Stomach smooth muscle (tissue), 2 donors: ENCODE measurements at regions not wholly inside any gene's neighbourhood (a gene's known extent, or its start where the extent isn't known, plus 50 kb on each side); places are given as distances from the start of the nearest gene placed in this dataset.
"Not testable (repeated sequence)": the region's sequence is repeated elsewhere in the genome, so short reads cannot be mapped to it uniquely, and the experiment has no call there.

Source experiments
- H3K27ac ChIP-seq: one replicate; pipeline ENCODE4 v1.7.0; 2013; ENCODE audit warnings: mild to moderate bottlenecking, low read length, inconsistent platforms
- H3K27me3 ChIP-seq, 2 donors: one replicate each; pipeline ENCODE4 v1.7.0; 2013; ENCODE audit warnings: low read length in 2 of 2; ENCODE audit not compliant: insufficient read depth in 2 of 2, control insufficient read depth in 1 of 2
- H3K36me3 ChIP-seq, 2 donors: one replicate each; pipeline ENCODE4 v1.7.0; 2013; ENCODE audit warnings: low read length in 2 of 2; ENCODE audit not compliant: control insufficient read depth in 2 of 2, insufficient read depth in 2 of 2
- H3K4me1 ChIP-seq: one replicate; pipeline ENCODE4 v1.7.0; 2013; ENCODE audit warnings: low read length; ENCODE audit not compliant: control insufficient read depth, insufficient read depth
- H3K4me3 ChIP-seq, 2 donors: one replicate each; pipeline ENCODE4 v1.7.0; 2013; ENCODE audit warnings: low read length in 2 of 2
- H3K9ac ChIP-seq, 2 donors: one replicate each; pipeline ENCODE4 v1.7.0; 2013; ENCODE audit warnings: low read length in 2 of 2, mild to moderate bottlenecking in 1 of 2
- H3K9me3 ChIP-seq, 2 donors: one replicate each; pipeline ENCODE4 v1.7.0; 2013; ENCODE audit warnings: low read length in 2 of 2; ENCODE audit not compliant: control insufficient read depth in 2 of 2
- donor health status: healthy.
- donor health status: Pancreatic carcinoma.

GRCh38 chrX:140447150-140447549 lies 57.7 kb downstream of the SOX3 start:
- no peak overlapping the region for H3K4me3 ChIP-seq
- H3K36me3 ChIP-seq = no peaks in the 10 kb centered on the region
- no peak overlapping the region for H3K9ac ChIP-seq
- H3K9me3 ChIP-seq = no peaks in the 10 kb centered on the region
- no peak overlapping the region for H3K27ac ChIP-seq
- peaks cover 0 to 6% of the 10 kb centered on the region in 2 donors for H3K27me3 ChIP-seq
- H3K4me1 ChIP-seq = no peaks in the 10 kb centered on the region

DNA sequence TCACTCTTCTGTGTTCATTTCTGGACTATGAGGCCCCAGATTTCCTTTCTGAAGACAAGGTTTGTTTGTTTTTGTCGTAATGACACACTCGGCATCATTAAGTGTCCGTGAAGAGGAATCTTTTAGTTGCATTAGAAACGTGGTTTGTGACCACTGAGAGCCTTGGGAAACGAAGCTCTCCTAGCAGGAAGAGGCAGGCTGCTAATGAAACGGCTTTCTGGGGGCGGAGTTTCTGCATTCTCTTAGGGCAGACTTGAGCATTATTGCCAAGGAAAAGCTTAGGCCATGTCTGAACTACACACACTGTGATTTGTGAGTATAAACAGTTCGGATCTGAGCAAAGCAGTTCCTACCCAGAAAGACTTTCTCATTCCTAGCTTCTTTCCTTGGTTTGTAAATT lies 64.0 kb downstream of the SOX3 start:
- Histone ChIP-seq H3K27me3 (peaks cover 0 to 11% of the 10 kb centered on the region in 2 donors), H3K27ac (no peak overlapping the region), H3K4me1 (no peaks in the 10 kb centered on the region), H3K9me3 (no peaks in the 10 kb centered on the region), H3K4me3 (no peak overlapping the region), H3K9ac (no peak overlapping the region), H3K36me3 (no peaks in the 10 kb centered on the region)

- H3K27me3 ChIP-seq = peaks cover 0 to 9% of the 10 kb centered on the region in 2 donors
- no peak overlapping the region for H3K27ac ChIP-seq
- no peaks in the 10 kb centered on the region for H3K9me3 ChIP-seq
- H3K4me3 ChIP-seq = no peak overlapping the region
- no peaks in the 10 kb centered on the region for H3K36me3 ChIP-seq
- H3K4me1 ChIP-seq = no peaks in the 10 kb centered on the region
- no peak overlapping the region for H3K9ac ChIP-seq
Measured at GRCh38 chrX:140439476-140439875, 65.4 kb downstream of the SOX3 start.

DNA sequence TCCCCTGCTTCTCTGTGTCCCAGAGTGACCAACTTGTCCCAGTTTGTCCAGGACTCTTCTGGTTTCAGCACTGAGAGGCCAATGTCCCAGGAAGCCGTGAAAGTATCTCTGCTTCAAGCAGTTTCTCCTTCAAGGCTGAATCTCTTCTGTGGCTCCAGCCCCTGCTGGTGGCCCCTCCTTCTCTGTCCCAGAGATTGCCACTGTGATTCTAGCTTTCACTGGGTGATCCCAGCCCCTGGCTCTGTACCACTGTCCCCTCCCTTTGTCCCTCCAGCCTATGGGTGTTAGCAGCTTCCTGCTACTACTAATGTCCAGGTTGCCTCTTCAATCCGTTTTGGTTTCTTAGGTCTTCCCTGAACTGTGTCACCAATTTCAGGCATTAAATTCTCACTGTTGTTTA lies 70.5 kb downstream of the SOX3 start:
- H3K9me3 ChIP-seq = no peaks in the 10 kb centered on the region
- peaks cover 14% of the 10 kb centered on the region for H3K4me1 ChIP-seq
- H3K27me3 ChIP-seq = peaks cover 0 to 10% of the 10 kb centered on the region in 2 donors

GRCh38 chrX:140433582-140433981 lies 71.3 kb downstream of the SOX3 start:
- Histone ChIP-seq H3K4me1 (peaks cover 14% of the 10 kb centered on the region), H3K4me3 (no peak overlapping the region), H3K9ac (no peak overlapping the region), H3K27me3 (peaks cover 0 to 7% of the 10 kb centered on the region in 2 donors), H3K36me3 (no peaks in the 10 kb centered on the region), H3K27ac (no peak overlapping the region), H3K9me3 (no peaks in the 10 kb centered on the region)

More for the DNA sequence above, 70.5 kb downstream of the SOX3 start:
- Histone ChIP-seq H3K36me3 (no peaks in the 10 kb centered on the region), H3K9ac (no peak overlapping the region), H3K4me3 (no peak overlapping the region), H3K27ac (no peak overlapping the region)

GRCh38 chrX:140432346-140433175 lies 72.3 kb downstream of the SOX3 start:
- Histone ChIP-seq H3K9ac (no peak overlapping the region), H3K27ac (no peak overlapping the region), H3K36me3 (no peaks in the 10 kb centered on the region), H3K4me3 (no peak overlapping the region), H3K27me3 (peaks cover 0 to 5% of the 10 kb centered on the region in 2 donors), H3K9me3 (no peaks in the 10 kb centered on the region), H3K4me1 (peaks cover 14% of the 10 kb centered on the region)

DNA sequence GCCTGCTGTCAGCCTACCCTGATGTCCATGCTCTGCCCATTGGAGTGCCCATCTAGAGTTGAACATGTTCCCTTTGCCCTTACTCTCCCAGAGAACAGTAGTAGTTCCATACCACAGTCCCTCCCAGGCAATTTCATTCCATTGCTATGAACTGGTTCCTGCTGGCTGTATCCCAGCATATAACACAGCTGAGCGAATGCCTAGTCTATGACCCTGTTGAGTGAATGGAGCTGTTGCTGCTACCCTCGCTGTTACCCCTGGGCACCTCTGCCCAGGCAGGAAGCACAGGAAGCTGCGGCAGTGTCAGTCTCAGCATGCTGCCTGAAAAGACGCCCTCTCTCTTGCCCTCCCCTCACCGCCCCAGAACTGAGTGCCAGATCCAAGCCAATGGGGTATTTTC lies 73.3 kb downstream of the SOX3 start:
- Histone ChIP-seq H3K9ac (no peak overlapping the region), H3K4me1 (peaks cover 14% of the 10 kb centered on the region), H3K9me3 (no peaks in the 10 kb centered on the region), H3K27ac (no peak overlapping the region), H3K36me3 (no peaks in the 10 kb centered on the region), H3K27me3 (peaks cover 0 to 4% of the 10 kb centered on the region in 2 donors), H3K4me3 (no peak overlapping the region)

- peaks cover 0 to 1% of the 10 kb centered on the region in 2 donors for H3K27me3 ChIP-seq
- no peaks in the 10 kb centered on the region for H3K9me3 ChIP-seq
- H3K4me1 ChIP-seq = no peaks in the 10 kb centered on the region
- no peaks in the 10 kb centered on the region for H3K36me3 ChIP-seq
- H3K4me3 ChIP-seq = no peak overlapping the region
- H3K9ac ChIP-seq = no peak overlapping the region
- no peak overlapping the region for H3K27ac ChIP-seq
Measured at GRCh38 chrX:140425712-140426395, 79.0 kb downstream of the SOX3 start.

DNA sequence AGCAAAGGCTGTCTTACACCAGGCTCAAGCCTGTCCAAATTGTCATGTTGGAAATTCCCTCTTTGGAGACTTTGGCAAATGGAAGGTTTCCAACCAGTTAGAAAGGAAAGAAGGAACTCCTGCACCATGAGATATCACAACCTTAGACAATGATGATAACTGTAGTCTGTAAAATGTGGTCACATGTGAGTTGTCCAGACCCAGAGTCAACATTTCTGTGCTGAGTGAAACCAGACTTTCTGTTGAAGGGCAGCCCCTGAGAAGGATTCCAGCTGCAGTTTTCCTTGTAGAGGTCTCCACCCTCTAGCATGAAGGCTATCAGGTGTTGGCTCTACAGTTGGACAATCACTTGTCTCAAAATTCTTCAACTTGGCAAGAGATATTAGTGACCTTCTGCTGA lies 82.4 kb downstream of the SOX3 start:
- Histone ChIP-seq H3K9ac (no peak overlapping the region), H3K4me1 (no peaks in the 10 kb centered on the region), H3K27ac (no peak overlapping the region), H3K27me3 (no peaks in the 10 kb centered on the region), H3K36me3 (no peaks in the 10 kb centered on the region), H3K9me3 (no peaks in the 10 kb centered on the region), H3K4me3 (no peak overlapping the region)

- not testable (repeated sequence) for H3K4me1 ChIP-seq, H3K9ac ChIP-seq, H3K36me3 ChIP-seq, H3K27ac ChIP-seq, H3K9me3 ChIP-seq, H3K4me3 ChIP-seq, H3K27me3 ChIP-seq
Measured at GRCh38 chrX:140402131-140402530, 102.7 kb downstream of the SOX3 start.

DNA sequence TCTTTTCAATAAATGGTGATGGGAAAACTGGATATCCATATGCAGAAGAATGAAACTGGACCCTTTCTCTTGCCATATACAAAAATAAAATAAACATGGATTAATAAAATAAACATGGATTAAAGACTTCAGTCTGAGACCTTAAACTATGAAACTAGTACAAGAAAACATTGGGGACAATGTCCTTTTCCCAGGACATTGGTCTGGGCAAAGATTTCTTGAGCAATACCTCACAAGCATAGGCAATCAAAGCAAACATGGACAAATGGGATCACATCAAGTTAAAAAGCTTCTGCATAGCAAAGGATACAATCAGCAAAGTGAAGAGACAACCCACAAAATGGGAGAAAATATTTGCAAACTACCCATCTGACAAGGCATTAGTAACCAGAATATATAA lies 108.5 kb downstream of the SOX3 start:
- not testable (repeated sequence) for H3K27me3 ChIP-seq, H3K4me1 ChIP-seq, H3K27ac ChIP-seq, H3K4me3 ChIP-seq, H3K36me3 ChIP-seq, H3K9me3 ChIP-seq, H3K9ac ChIP-seq
